DND-41 (cell line): ENCODE measurements at regions not wholly inside any gene's neighbourhood (a gene's known extent, or its start where the extent isn't known, plus 50 kb on each side); places are given as distances from the start of the nearest gene placed in this dataset.

Experiments
- ATAC-seq: fragments of 200-7000 bp; cut with Tn5 transposase; 3 replicates; pipeline ENCODE4 v1.9.1; 2021; ENCODE audit warnings: low read depth; ENCODE audit not compliant: insufficient read depth
- DNase-seq: peaks from one replicate; pipeline ENCODE4 v3.0.0-alpha.2; 2020
- H2AFZ ChIP-seq: 2 replicates; pipeline ENCODE4 v1.6.0; 2012; ENCODE audit warnings: low read depth, low read length
- H3K27ac ChIP-seq: 2 replicates; pipeline ENCODE4 v1.5.1; 2012; ENCODE audit warnings: low read length, inconsistent platforms
- H3K27me3 ChIP-seq: fragments of 200-600 bp; sonication (generic); 2 replicates; pipeline ENCODE4 v1.6.0; 2012; ENCODE audit warnings: low read length, mild to moderate bottlenecking, inconsistent platforms; ENCODE audit not compliant: insufficient read depth, poor library complexity
- H3K36me3 ChIP-seq: 2 replicates; pipeline ENCODE4 v1.5.1; 2012; ENCODE audit warnings: low read length, inconsistent platforms; ENCODE audit not compliant: insufficient read depth
- H3K4me1 ChIP-seq: 2 replicates; pipeline ENCODE4 v1.5.1; 2012; ENCODE audit warnings: mild to moderate bottlenecking, low read length; ENCODE audit not compliant: insufficient read depth
- H3K4me2 ChIP-seq: 2 replicates; pipeline ENCODE4 v1.6.0; 2012; ENCODE audit warnings: mild to moderate bottlenecking, moderate library complexity, low read length, inconsistent platforms; ENCODE audit not compliant: insufficient read depth
- H3K4me3 ChIP-seq, 2 experiments: fragments of 200-600 bp in 1 of 2; shearing (Covaris generic) in 1 of 2; 2 replicates each; pipeline ENCODE4 v1.5.1; 2012 to 2016; ENCODE audit warnings: inconsistent platforms in 2 of 2, low read length in 2 of 2, mild to moderate bottlenecking in 2 of 2, low read depth in 1 of 2, moderate library complexity in 1 of 2
- H3K79me2 ChIP-seq: 2 replicates; pipeline ENCODE4 v1.6.0; 2012; ENCODE audit warnings: low read length, inconsistent platforms; ENCODE audit not compliant: insufficient read depth
- H3K9ac ChIP-seq: 2 replicates; pipeline ENCODE4 v1.6.0; 2012; ENCODE audit warnings: low read depth, mild to moderate bottlenecking, inconsistent platforms, low read length, moderate library complexity
- H3K9me3 ChIP-seq: 2 replicates; pipeline ENCODE4 v1.5.1; 2012; ENCODE audit warnings: low read length, moderate library complexity, mild to moderate bottlenecking, inconsistent platforms; ENCODE audit not compliant: insufficient read depth, severe bottlenecking
- H4K20me1 ChIP-seq: 2 replicates; pipeline ENCODE4 v1.6.0; 2012; ENCODE audit warnings: low read length; ENCODE audit not compliant: insufficient read depth
- EZH2 ChIP-seq: IDR thresholded peaks from 3 replicates; pipeline ENCODE4 v1.6.1; 2012; ENCODE audit warnings: borderline replicate concordance, low read depth, mild to moderate bottlenecking, moderate library complexity, low read length, inconsistent platforms; ENCODE audit not compliant: severe bottlenecking
- TF ChIP-seq, protein P1 (sequence below): IDR thresholded peaks from 2 replicates; pipeline ENCODE4 v1.5.1; 2012; ENCODE audit warnings: borderline replicate concordance, low read length, moderate library complexity, mild to moderate bottlenecking; ENCODE audit not compliant: poor library complexity, severe bottlenecking; ENCODE audit errors: extremely low read depth

DNA sequence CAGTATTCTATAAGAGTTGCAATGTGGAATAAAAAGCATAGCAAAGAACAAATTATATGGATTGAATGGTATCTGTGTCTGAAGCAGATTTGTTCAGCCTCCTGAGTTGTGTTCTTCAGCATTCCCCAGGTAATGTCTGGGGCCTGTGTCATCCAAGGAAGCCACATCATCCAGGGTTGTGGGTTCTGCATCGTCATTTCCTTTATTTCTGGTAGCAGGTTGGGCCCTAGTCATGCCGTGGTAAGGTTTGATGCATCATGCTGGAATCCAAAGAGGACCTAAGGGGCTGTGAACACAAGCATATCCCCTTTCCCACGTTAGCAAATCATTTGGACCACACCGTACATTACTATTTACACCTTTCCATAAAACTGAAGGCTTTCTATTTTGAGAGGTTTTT, 131.0 kb upstream of the ZNF91 start:
- no peaks in the 10 kb centered on the region for H4K20me1 ChIP-seq
- no peak overlapping the region for H3K27ac ChIP-seq
- H3K79me2 ChIP-seq, result no peaks in the 10 kb centered on the region
- no peak overlapping the region for H3K9ac ChIP-seq
- no peaks in the 10 kb centered on the region for H3K36me3 ChIP-seq
- H3K4me1 ChIP-seq, result no peaks in the 10 kb centered on the region
- H2AFZ ChIP-seq, result no peak overlapping the region
- H3K4me2 ChIP-seq, result no peak overlapping the region
- no peak overlapping the region for H3K4me3 ChIP-seq
- TF ChIP-seq EZH2, result no peak
- TF ChIP-seq, protein P1, sequence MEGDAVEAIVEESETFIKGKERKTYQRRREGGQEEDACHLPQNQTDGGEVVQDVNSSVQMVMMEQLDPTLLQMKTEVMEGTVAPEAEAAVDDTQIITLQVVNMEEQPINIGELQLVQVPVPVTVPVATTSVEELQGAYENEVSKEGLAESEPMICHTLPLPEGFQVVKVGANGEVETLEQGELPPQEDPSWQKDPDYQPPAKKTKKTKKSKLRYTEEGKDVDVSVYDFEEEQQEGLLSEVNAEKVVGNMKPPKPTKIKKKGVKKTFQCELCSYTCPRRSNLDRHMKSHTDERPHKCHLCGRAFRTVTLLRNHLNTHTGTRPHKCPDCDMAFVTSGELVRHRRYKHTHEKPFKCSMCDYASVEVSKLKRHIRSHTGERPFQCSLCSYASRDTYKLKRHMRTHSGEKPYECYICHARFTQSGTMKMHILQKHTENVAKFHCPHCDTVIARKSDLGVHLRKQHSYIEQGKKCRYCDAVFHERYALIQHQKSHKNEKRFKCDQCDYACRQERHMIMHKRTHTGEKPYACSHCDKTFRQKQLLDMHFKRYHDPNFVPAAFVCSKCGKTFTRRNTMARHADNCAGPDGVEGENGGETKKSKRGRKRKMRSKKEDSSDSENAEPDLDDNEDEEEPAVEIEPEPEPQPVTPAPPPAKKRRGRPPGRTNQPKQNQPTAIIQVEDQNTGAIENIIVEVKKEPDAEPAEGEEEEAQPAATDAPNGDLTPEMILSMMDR, result no peak
- peaks cover 20% of the 10 kb centered on the region for H3K9me3 ChIP-seq
- no peaks in the 10 kb centered on the region for H3K27me3 ChIP-seq
- DNase-seq (no peak), ATAC-seq (no peak)

DNA sequence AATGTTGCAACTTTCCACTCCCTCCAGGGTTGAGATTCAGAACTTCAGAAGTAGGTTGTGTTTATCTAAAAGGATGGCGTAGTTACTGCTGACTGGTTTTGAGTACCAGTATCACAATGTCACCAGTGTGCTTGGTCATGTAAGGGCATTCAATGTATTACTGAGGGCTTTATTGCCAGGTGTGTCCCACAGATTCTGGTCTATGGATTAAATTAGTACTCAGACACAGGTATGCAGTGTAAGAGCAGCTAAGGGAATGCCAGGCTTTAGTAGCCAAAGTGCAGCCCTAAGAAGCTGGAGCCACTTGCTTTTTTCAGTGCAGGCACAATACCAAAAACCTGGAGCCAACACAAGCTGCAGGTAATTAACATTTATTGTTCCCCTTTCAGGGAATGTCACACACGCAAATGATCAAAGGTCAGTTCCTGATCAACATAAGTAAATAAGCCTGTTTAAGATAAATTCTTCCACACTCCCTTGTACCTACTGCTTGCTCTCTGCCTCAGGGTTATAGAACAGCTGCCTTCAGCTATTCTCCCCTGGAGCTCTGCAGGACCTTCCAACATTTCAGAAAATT, 130.1 kb upstream of the ZNF91 start:
- no peak for DNase-seq
- Histone ChIP-seq H3K9me3 (peaks cover 20% of the 10 kb centered on the region), H3K36me3 (no peaks in the 10 kb centered on the region)

DNA sequence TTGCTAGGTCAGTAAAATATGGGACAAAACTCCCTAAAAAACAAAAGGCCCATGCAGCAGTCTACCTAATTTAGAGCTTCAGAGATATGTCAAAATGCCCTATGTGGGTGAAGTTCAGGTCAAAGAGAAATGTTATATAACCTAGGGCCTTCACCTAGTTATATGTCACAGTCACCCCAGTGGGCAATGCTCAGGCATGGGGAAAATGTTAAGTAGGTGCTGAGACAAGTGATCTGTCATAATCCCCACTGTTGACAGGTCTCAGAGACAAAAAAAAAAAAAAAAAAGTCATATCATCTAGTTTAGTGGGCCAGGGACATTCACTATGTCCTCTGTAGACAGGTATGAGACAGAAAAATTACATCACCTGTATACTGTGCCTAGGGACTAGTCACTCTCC, 128.6 kb upstream of the ZNF91 start:
- no peak for TF ChIP-seq EZH2
- TF ChIP-seq, protein P1, result no peak
- H3K9me3 ChIP-seq, result peaks cover 11% of the 10 kb centered on the region
- no peak for ATAC-seq

More for the DNA sequence above, 130.1 kb upstream of the ZNF91 start:
- Histone ChIP-seq H3K9ac (no peak overlapping the region), H2AFZ (no peak overlapping the region), H3K79me2 (no peaks in the 10 kb centered on the region), H3K4me3 (no peak overlapping the region), H3K4me2 (no peak overlapping the region), H3K27ac (no peak overlapping the region), H4K20me1 (no peaks in the 10 kb centered on the region), H3K27me3 (no peaks in the 10 kb centered on the region), H3K4me1 (no peaks in the 10 kb centered on the region)
- TF ChIP-seq EZH2, result no peak
- TF ChIP-seq, protein P1, result no peak
- ATAC-seq, result no peak

More for the DNA sequence above, 128.6 kb upstream of the ZNF91 start:
- no peaks in the 10 kb centered on the region for H3K4me1 ChIP-seq
- H2AFZ ChIP-seq, result no peak overlapping the region
- no peak overlapping the region for H3K4me3 ChIP-seq
- no peak overlapping the region for H3K27ac ChIP-seq
- no peaks in the 10 kb centered on the region for H3K36me3 ChIP-seq
- H3K9ac ChIP-seq, result no peak overlapping the region
- H4K20me1 ChIP-seq, result no peaks in the 10 kb centered on the region
- DNase-seq, result no peak
- no peaks in the 10 kb centered on the region for H3K27me3 ChIP-seq
- no peaks in the 10 kb centered on the region for H3K79me2 ChIP-seq
- no peak overlapping the region for H3K4me2 ChIP-seq
